ENCODE measurements at regions not wholly inside any gene's neighbourhood (a gene's known extent, or its start where the extent isn't known, plus 50 kb on each side); places are given as distances from the start of the nearest gene placed in this dataset.
"Not testable (repeated sequence)": the region's sequence is repeated elsewhere in the genome, so short reads cannot be mapped to it uniquely, and the experiment has no call there.

DNA sequence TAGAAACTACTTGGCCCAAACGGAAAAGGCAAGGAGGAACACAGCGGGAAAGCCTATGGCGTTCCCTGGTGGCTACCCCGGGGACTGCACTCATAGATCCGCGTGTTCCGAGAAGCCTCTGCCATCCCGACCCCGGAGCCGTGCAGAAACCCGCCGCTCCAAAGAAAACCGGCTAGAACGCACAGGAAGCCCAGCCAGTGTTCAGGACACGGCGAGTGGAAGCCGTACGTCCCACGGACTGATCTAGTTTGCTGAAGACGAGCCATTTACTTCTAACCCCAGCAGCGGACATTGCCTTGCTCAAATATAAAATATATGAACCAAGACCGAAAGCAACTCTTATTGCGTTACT is 215.0 kb upstream of the NOTCH2NLA start:
- H3K4me3 ChIP-seq = peak overlapping the region; percentile 68
- H3K9me3 ChIP-seq; H3K27me3 ChIP-seq (replicated peaks; ENCODE audit: insufficient read depth); H3K36me3 ChIP-seq; H3K4me1 ChIP-seq (ENCODE audit: control insufficient read depth in 1 of 2, low read depth in 2 of 2); H3K27ac ChIP-seq; DNase-seq (ENCODE audit: low spot score); ATAC-seq (ENCODE audit: insufficient number of reproducible peaks, low FRiP score, low read depth): not testable (repeated sequence)
- TF ChIP-seq, protein P1, sequence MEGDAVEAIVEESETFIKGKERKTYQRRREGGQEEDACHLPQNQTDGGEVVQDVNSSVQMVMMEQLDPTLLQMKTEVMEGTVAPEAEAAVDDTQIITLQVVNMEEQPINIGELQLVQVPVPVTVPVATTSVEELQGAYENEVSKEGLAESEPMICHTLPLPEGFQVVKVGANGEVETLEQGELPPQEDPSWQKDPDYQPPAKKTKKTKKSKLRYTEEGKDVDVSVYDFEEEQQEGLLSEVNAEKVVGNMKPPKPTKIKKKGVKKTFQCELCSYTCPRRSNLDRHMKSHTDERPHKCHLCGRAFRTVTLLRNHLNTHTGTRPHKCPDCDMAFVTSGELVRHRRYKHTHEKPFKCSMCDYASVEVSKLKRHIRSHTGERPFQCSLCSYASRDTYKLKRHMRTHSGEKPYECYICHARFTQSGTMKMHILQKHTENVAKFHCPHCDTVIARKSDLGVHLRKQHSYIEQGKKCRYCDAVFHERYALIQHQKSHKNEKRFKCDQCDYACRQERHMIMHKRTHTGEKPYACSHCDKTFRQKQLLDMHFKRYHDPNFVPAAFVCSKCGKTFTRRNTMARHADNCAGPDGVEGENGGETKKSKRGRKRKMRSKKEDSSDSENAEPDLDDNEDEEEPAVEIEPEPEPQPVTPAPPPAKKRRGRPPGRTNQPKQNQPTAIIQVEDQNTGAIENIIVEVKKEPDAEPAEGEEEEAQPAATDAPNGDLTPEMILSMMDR (IDR thresholded peaks at IDR 0.05) = peak; percentile 16

DNA sequence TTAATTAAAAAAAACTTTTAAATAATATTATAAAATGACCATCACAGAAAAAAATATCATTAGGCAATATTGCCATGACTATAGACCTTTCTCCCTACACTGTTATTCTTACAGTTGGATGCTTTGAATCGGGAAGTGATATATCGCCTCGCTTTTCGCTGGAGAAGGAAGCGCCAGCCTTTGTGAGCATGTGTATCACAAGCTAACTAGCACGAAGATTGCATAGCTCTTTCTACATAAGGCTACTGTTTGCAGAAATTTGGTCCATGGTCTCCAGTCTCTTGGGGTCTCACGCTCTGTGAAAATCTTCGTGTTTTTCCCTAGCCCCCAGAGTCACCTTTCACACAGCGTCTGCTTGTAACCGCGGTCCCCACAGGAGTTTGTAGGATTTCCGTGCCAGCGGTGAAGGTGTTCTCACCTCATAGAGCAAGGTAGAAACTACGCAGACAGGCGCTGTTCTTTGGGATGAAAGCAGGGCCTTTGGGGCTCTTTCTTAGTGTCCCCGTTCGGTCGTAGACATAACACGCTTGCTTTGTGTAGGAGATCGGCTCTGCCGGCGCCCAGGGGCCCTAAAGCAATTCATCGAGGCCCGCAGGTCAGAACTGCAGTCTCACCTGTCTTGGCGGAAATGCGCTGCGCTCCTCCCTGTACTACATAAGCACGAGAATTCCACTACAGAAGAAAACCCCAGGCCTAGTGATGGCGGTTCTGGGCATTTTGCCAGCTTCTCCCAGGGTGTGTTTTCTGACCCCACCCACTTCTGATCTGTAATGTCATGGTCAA is 214.5 kb upstream of the NOTCH2NLA start:
- ATAC-seq (ENCODE audit: insufficient number of reproducible peaks, low FRiP score, low read depth); H3K27me3 ChIP-seq (replicated peaks; ENCODE audit: insufficient read depth); H3K4me3 ChIP-seq; H3K36me3 ChIP-seq; H3K27ac ChIP-seq; H3K4me1 ChIP-seq (ENCODE audit: control insufficient read depth in 1 of 2, low read depth in 2 of 2); DNase-seq (ENCODE audit: low spot score); H3K9me3 ChIP-seq: not testable (repeated sequence)

DNA sequence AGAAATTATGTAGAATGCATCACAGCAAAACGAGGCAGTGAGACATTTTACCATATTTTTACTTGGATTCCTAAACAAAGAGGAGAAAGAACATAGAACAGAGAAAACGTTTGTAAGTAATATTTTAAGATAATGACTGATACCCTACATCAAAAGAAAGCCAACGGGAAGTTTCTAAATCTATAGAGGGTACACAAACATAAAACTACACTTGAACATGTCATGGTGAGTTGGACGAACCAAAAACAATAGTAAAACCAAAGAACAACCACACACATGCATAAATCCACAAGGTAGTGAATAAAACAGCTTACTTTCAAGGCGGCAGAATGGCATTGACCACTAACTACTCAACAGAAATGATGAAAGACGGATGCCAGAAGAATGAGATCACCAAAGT is 209.7 kb upstream of the NOTCH2NLA start:
- DNase-seq (ENCODE audit: low spot score); ATAC-seq (ENCODE audit: insufficient number of reproducible peaks, low FRiP score, low read depth); H3K9me3 ChIP-seq: not testable (repeated sequence)

DNA sequence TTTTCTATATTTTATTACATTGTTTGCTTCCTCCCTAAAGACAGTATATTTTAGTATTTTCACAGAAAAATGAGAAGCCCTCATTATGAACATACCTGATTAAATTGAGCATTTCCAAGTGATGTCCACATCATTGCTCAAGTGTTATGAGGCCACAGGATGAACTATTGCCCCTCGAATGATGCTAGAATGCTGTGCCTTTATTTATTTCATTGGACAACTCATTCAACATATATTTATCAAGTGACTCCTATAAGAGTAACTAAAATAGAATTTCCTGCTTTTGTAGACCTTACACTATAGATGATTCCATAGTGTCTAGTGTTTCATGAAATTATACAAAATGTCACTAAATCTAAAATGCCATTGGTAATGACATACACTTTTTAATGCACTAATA is 187.8 kb upstream of the NOTCH2NLA start:
- H3K36me3 ChIP-seq; ATAC-seq (ENCODE audit: insufficient number of reproducible peaks, low FRiP score, low read depth); DNase-seq (ENCODE audit: low spot score); H3K27ac ChIP-seq; H3K9me3 ChIP-seq; H3K4me3 ChIP-seq; H3K27me3 ChIP-seq (replicated peaks; ENCODE audit: insufficient read depth); H3K4me1 ChIP-seq (ENCODE audit: control insufficient read depth in 1 of 2, low read depth in 2 of 2): not testable (repeated sequence)

More for the DNA sequence above, 209.7 kb upstream of the NOTCH2NLA start:
- H3K36me3 ChIP-seq; H3K4me1 ChIP-seq (ENCODE audit: control insufficient read depth in 1 of 2, low read depth in 2 of 2); H3K4me3 ChIP-seq; H3K27ac ChIP-seq; H3K27me3 ChIP-seq (replicated peaks; ENCODE audit: insufficient read depth): not testable (repeated sequence)

DNA sequence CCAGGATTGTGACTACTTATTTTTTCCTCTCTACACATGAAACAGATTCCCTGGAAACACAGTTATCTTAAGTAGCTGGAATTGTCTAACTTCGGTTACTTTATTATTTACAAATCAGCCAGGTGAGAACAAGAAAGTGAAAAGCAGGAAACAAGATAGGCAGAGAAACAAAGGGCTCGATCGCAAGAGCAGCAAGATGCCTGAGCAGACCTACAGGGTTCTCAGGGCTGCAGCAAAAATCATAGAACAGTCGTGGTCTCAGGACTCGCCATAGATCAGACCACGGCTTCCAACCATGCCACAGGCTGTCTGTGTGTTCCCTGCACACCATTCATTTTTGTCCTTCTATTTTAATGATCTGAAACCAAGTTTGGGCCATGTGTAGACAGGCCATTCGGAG is 186.2 kb upstream of the NOTCH2NLA start:
- not testable (repeated sequence) for H3K36me3 ChIP-seq; H3K9me3 ChIP-seq; H3K27me3 ChIP-seq (replicated peaks; ENCODE audit: insufficient read depth); DNase-seq (ENCODE audit: low spot score); H3K27ac ChIP-seq; H3K4me1 ChIP-seq (ENCODE audit: control insufficient read depth in 1 of 2, low read depth in 2 of 2); ATAC-seq (ENCODE audit: insufficient number of reproducible peaks, low FRiP score, low read depth); H3K4me3 ChIP-seq

DNA sequence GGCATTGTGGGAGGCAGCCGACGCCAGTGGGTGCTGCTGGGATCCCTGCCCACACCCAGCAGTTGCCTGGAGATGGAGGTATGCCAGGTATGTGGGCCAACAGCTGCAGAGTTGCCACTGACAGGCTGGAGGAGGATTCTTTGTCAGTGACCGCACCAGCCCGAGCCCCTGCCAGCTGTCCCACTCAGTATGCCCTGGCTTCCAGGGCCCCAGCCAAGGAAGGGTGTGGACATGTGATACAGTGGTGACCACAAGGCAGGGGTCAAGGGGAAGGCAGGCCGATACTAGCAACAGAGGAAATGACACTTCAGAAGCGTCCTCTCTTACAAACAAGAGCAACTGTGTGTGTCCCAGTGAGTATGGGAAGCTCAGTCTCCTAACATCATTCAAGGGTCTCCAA is 185.1 kb upstream of the NOTCH2NLA start:
- H3K36me3 ChIP-seq; H3K9me3 ChIP-seq; H3K4me3 ChIP-seq; ATAC-seq (ENCODE audit: insufficient number of reproducible peaks, low FRiP score, low read depth); H3K27ac ChIP-seq; H3K4me1 ChIP-seq (ENCODE audit: control insufficient read depth in 1 of 2, low read depth in 2 of 2); H3K27me3 ChIP-seq (replicated peaks; ENCODE audit: insufficient read depth); DNase-seq (ENCODE audit: low spot score): not testable (repeated sequence)

DNA sequence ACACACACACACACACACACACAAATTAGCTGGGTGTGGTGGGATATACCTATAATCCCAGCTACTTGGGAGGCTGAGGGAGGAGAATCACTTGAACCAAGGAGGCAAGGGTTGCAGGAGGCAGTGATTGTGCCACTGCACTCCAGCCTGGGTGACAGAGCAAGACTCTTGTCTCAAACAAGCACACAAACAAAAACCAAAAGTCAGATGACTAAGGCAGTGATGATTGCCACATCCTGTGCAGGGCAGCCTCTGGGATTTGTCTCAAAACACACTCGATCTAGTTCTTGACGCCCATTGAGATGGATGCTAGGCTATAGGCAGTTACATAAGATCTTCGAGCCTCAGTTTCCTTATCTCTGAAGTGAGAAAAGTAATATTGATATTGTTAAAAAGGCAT is 183.1 kb upstream of the NOTCH2NLA start:
- not testable (repeated sequence) for DNase-seq (ENCODE audit: low spot score); ATAC-seq (ENCODE audit: insufficient number of reproducible peaks, low FRiP score, low read depth); H3K9me3 ChIP-seq

DNA sequence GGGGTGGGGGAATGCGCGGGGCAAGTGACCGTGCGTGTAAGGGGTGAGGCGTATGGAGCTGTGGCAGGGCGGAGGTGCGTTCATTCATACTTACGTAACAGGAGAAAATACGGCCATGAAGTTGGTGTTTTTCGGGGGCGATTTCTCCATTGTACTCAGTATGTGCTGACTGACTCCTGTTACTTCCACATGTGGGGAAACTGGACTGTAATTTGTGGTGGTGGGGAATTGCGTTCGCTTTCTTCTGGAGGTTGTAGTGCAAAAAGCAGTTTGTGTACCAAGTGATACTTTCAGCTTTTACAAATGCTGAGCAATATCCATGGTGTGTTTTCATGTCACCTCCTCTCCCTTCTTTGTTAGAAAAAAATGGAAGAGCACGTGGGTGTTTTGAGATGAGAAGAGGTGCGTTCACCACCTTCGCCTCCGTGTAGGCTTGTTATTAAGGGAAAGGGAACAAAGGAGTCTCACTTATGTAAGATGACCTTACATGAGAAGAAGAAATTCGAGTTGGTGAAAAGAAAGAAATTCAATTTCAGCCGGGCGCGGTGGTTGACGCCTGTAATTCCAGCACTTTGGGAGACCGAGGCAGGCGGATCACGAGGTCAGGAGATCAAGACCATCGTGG is 181.1 kb upstream of the NOTCH2NLA start:
- Histone ChIP-seq H3K27ac (peak overlapping the region; percentile 56 to 71), H3K4me3 (peak overlapping the region; percentile 63)
- not testable (repeated sequence) for DNase-seq (ENCODE audit: low spot score); H3K4me1 ChIP-seq (ENCODE audit: control insufficient read depth in 1 of 2, low read depth in 2 of 2); H3K27me3 ChIP-seq (replicated peaks; ENCODE audit: insufficient read depth); H3K36me3 ChIP-seq; H3K9me3 ChIP-seq
- ATAC-seq (ENCODE audit: insufficient number of reproducible peaks, low FRiP score, low read depth) = peak; percentile 89

More for the DNA sequence above, 183.1 kb upstream of the NOTCH2NLA start:
- H3K36me3 ChIP-seq; H3K4me3 ChIP-seq; H3K27me3 ChIP-seq (replicated peaks; ENCODE audit: insufficient read depth); H3K4me1 ChIP-seq (ENCODE audit: control insufficient read depth in 1 of 2, low read depth in 2 of 2): not testable (repeated sequence)
- peak overlapping the region in 1 of 2 donors; percentile 12 for H3K27ac ChIP-seq

DNA sequence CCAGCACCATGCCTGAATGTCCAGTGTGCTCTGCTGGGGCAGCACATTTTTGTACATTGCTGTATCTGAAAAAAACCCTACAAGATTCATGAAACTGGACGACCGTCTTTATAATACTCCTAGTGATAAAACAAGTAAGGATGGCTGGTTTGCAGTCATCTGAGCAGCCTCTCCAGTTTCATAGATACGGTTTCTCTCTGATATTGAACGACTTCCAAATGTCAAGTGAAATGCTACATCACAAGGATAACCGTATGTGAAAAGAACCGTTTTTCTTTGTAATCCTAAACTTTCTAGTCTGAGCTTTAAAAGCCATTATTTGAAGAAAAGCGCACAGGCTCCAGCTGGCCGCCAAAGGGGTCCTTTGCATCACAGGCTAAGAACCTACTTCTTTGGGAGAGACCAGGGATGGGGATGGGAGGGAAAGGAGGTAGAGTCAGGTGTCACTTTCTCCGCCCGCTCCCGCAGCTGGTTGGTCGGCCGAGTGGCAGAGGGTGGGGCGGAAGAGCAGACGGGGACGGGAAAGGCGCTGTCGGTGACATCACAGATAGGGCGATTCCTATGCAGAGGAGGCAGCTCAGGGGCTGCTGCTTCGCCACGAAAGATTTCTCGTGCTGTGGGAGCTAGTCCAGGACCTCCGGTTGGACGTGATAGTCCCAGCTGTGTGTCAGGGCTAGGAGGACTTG is 180.4 kb upstream of the NOTCH2NLA start:
- H3K4me1 ChIP-seq (ENCODE audit: control insufficient read depth in 1 of 2, low read depth in 2 of 2); H3K9me3 ChIP-seq; DNase-seq (ENCODE audit: low spot score); H3K27me3 ChIP-seq (replicated peaks; ENCODE audit: insufficient read depth); H3K36me3 ChIP-seq: not testable (repeated sequence)
- peak overlapping the region; percentile 63 for H3K4me3 ChIP-seq
- ATAC-seq (ENCODE audit: insufficient number of reproducible peaks, low FRiP score, low read depth) = peak; percentile 79
- peak overlapping the region in 1 of 2 donors; percentile 71 for H3K27ac ChIP-seq

Data from thoracic aorta (tissue), 2 donors.